PC-3 (cell line): ENCODE measurements at regions not wholly inside any gene's neighbourhood (a gene's known extent, or its start where the extent isn't known, plus 50 kb on each side); places are given as distances from the start of the nearest gene placed in this dataset.

Experiments
- EZH2 ChIP-seq: fragments of 300-600 bp; sonication (generic); IDR thresholded peaks from one replicate; pipeline ENCODE4 v1.6.1; 2017; ENCODE audit warnings: antibody characterized with exemption, mild to moderate bottlenecking, low read length; ENCODE audit not compliant: unreplicated experiment
- EZH2phosphoT487 ChIP-seq: fragments of 300-600 bp; sonication (generic); IDR thresholded peaks from 2 replicates; pipeline ENCODE4 v1.6.1; 2018; ENCODE audit warnings: mild to moderate bottlenecking, antibody characterized with exemption, low read length, borderline replicate concordance
- TF ChIP-seq, protein P1 (sequence below): fragments of 300-600 bp; sonication (generic); conservative IDR thresholded peaks from 2 replicates; pipeline ENCODE4 v1.5.1; 2017; ENCODE audit warnings: antibody characterized with exemption, low read depth, mild to moderate bottlenecking, low read length

DNA sequence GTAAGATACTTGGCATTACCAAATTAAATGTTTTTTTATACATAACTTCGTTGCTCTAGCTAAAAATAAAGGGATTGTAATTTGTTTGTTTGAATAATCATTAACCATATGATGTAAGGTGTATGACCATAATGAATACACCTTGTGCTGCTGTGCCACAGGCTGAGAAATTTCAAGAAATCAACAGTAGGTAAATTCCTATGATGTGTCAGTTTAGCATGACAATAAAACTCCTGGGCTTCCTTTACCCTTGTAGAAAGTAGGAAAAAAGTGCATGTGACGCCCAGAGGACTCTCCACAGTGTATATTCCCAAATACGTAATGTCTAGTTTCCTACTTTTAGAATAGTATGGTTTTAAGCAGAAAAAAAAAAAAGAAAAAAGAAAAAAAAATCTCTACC, 208.1 kb downstream of the SATB1 start:
- TF ChIP-seq EZH2, result no peak
- TF ChIP-seq, protein P1, sequence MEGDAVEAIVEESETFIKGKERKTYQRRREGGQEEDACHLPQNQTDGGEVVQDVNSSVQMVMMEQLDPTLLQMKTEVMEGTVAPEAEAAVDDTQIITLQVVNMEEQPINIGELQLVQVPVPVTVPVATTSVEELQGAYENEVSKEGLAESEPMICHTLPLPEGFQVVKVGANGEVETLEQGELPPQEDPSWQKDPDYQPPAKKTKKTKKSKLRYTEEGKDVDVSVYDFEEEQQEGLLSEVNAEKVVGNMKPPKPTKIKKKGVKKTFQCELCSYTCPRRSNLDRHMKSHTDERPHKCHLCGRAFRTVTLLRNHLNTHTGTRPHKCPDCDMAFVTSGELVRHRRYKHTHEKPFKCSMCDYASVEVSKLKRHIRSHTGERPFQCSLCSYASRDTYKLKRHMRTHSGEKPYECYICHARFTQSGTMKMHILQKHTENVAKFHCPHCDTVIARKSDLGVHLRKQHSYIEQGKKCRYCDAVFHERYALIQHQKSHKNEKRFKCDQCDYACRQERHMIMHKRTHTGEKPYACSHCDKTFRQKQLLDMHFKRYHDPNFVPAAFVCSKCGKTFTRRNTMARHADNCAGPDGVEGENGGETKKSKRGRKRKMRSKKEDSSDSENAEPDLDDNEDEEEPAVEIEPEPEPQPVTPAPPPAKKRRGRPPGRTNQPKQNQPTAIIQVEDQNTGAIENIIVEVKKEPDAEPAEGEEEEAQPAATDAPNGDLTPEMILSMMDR, result no peak
- no peak for TF ChIP-seq EZH2phosphoT487
